ENCODE measurements at regions not wholly inside any gene's neighbourhood (a gene's known extent, or its start where the extent isn't known, plus 50 kb on each side); places are given as distances from the start of the nearest gene placed in this dataset.

- no peak for TF ChIP-seq CTCF (IDR thresholded peaks at IDR 0.05; ENCODE audit: low read depth, low read length, poor library complexity, severe bottlenecking)
- TF ChIP-seq EZH2phosphoT487 (IDR thresholded peaks at IDR 0.05; ENCODE audit: borderline replicate concordance, low read length) = no peak
These were observed 325.9 kb downstream of the FOXO1 start for GRCh38 chr13:40340368-40341095.
